HG03097 (cell line): ENCODE measurements at regions not wholly inside any gene's neighbourhood (a gene's known extent, or its start where the extent isn't known, plus 50 kb on each side); places are given as distances from the start of the nearest gene placed in this dataset.
"Not testable (repeated sequence)": the region's sequence is repeated elsewhere in the genome, so short reads cannot be mapped to it uniquely, and the experiment has no call there.

Experiments
- ATAC-seq: cut with Tn5 transposase; IDR thresholded peaks from one replicate; pipeline ENCODE4 v1.9.1; 2021; ENCODE audit not compliant: unreplicated experiment, low FRiP score

GRCh38 chr18:64392202-64392601 is 243.3 kb upstream of the LINC00305 start:
- ATAC-seq: no peak

GRCh38 chr18:64384101-64384500 is 235.2 kb upstream of the LINC00305 start:
- no peak for ATAC-seq

- ATAC-seq: peak; percentile 91
These were observed 231.2 kb upstream of the LINC00305 start for GRCh38 chr18:64380117-64380516.

- ATAC-seq: peak; percentile 14
These were observed 230.8 kb upstream of the LINC00305 start for GRCh38 chr18:64379662-64380061.

- ATAC-seq: no peak
These were observed 228.6 kb upstream of the LINC00305 start for GRCh38 chr18:64377446-64377845.

- ATAC-seq: no peak
These were observed 224.0 kb upstream of the LINC00305 start for GRCh38 chr18:64372850-64373249.

- not testable (repeated sequence) for ATAC-seq
These were observed 221.0 kb upstream of the LINC00305 start for GRCh38 chr18:64369830-64370440.

- no peak for ATAC-seq
These were observed 216.2 kb upstream of the LINC00305 start for GRCh38 chr18:64365106-64365505.

GRCh38 chr18:64337673-64338072 is 188.8 kb upstream of the LINC00305 start:
- no peak for ATAC-seq

- ATAC-seq: no peak
These were observed 188.1 kb upstream of the LINC00305 start for GRCh38 chr18:64337018-64337417.

- ATAC-seq: no peak
These were observed 185.9 kb upstream of the LINC00305 start for GRCh38 chr18:64334748-64335147.

- ATAC-seq: no peak
These were observed 184.7 kb upstream of the LINC00305 start for GRCh38 chr18:64333584-64333983.

- no peak for ATAC-seq
These were observed 183.9 kb upstream of the LINC00305 start for GRCh38 chr18:64332835-64333234.

GRCh38 chr18:64331419-64331818 is 182.5 kb upstream of the LINC00305 start:
- ATAC-seq: no peak

- no peak for ATAC-seq
These were observed 182.0 kb upstream of the LINC00305 start for GRCh38 chr18:64330931-64331330.

- ATAC-seq: no peak
These were observed 181.3 kb upstream of the LINC00305 start for GRCh38 chr18:64330161-64330560.

- no peak for ATAC-seq
These were observed 173.3 kb upstream of the LINC00305 start for GRCh38 chr18:64322189-64322588.

- no peak for ATAC-seq
These were observed 169.7 kb upstream of the LINC00305 start for GRCh38 chr18:64318547-64318946.

- no peak for ATAC-seq
These were observed 163.0 kb upstream of the LINC00305 start for GRCh38 chr18:64311859-64312258.

GRCh38 chr18:64295839-64296238 is 147.0 kb upstream of the LINC00305 start:
- no peak for ATAC-seq

- no peak for ATAC-seq
These were observed 146.1 kb upstream of the LINC00305 start for GRCh38 chr18:64294967-64295366.

GRCh38 chr18:64288432-64288831 is 139.5 kb upstream of the LINC00305 start:
- no peak for ATAC-seq

- ATAC-seq: no peak
These were observed 139.0 kb upstream of the LINC00305 start for GRCh38 chr18:64287926-64288325.
